DND-41 (cell line): ENCODE measurements at regions not wholly inside any gene's neighbourhood (a gene's known extent, or its start where the extent isn't known, plus 50 kb on each side); places are given as distances from the start of the nearest gene placed in this dataset.

Source experiments
- ATAC-seq: fragments of 200-7000 bp; cut with Tn5 transposase; 3 replicates; pipeline ENCODE4 v1.9.1; 2021; ENCODE audit warnings: low read depth; ENCODE audit not compliant: insufficient read depth
- DNase-seq: peaks from one replicate; pipeline ENCODE4 v3.0.0-alpha.2; 2020
- H2AFZ ChIP-seq: 2 replicates; pipeline ENCODE4 v1.6.0; 2012; ENCODE audit warnings: low read depth, low read length
- H3K27ac ChIP-seq: 2 replicates; pipeline ENCODE4 v1.5.1; 2012; ENCODE audit warnings: low read length, inconsistent platforms
- H3K27me3 ChIP-seq: fragments of 200-600 bp; sonication (generic); 2 replicates; pipeline ENCODE4 v1.6.0; 2012; ENCODE audit warnings: low read length, mild to moderate bottlenecking, inconsistent platforms; ENCODE audit not compliant: insufficient read depth, poor library complexity
- H3K36me3 ChIP-seq: 2 replicates; pipeline ENCODE4 v1.5.1; 2012; ENCODE audit warnings: low read length, inconsistent platforms; ENCODE audit not compliant: insufficient read depth
- H3K4me1 ChIP-seq: 2 replicates; pipeline ENCODE4 v1.5.1; 2012; ENCODE audit warnings: mild to moderate bottlenecking, low read length; ENCODE audit not compliant: insufficient read depth
- H3K4me2 ChIP-seq: 2 replicates; pipeline ENCODE4 v1.6.0; 2012; ENCODE audit warnings: mild to moderate bottlenecking, moderate library complexity, low read length, inconsistent platforms; ENCODE audit not compliant: insufficient read depth
- H3K4me3 ChIP-seq, 2 experiments: fragments of 200-600 bp in 1 of 2; shearing (Covaris generic) in 1 of 2; 2 replicates each; pipeline ENCODE4 v1.5.1; 2012 to 2016; ENCODE audit warnings: inconsistent platforms in 2 of 2, low read length in 2 of 2, mild to moderate bottlenecking in 2 of 2, low read depth in 1 of 2, moderate library complexity in 1 of 2
- H3K79me2 ChIP-seq: 2 replicates; pipeline ENCODE4 v1.6.0; 2012; ENCODE audit warnings: low read length, inconsistent platforms; ENCODE audit not compliant: insufficient read depth
- H3K9ac ChIP-seq: 2 replicates; pipeline ENCODE4 v1.6.0; 2012; ENCODE audit warnings: low read depth, mild to moderate bottlenecking, inconsistent platforms, low read length, moderate library complexity
- H3K9me3 ChIP-seq: 2 replicates; pipeline ENCODE4 v1.5.1; 2012; ENCODE audit warnings: low read length, moderate library complexity, mild to moderate bottlenecking, inconsistent platforms; ENCODE audit not compliant: insufficient read depth, severe bottlenecking
- H4K20me1 ChIP-seq: 2 replicates; pipeline ENCODE4 v1.6.0; 2012; ENCODE audit warnings: low read length; ENCODE audit not compliant: insufficient read depth
- EZH2 ChIP-seq: IDR thresholded peaks from 3 replicates; pipeline ENCODE4 v1.6.1; 2012; ENCODE audit warnings: borderline replicate concordance, low read depth, mild to moderate bottlenecking, moderate library complexity, low read length, inconsistent platforms; ENCODE audit not compliant: severe bottlenecking
- TF ChIP-seq, protein P1 (sequence below): IDR thresholded peaks from 2 replicates; pipeline ENCODE4 v1.5.1; 2012; ENCODE audit warnings: borderline replicate concordance, low read length, moderate library complexity, mild to moderate bottlenecking; ENCODE audit not compliant: poor library complexity, severe bottlenecking; ENCODE audit errors: extremely low read depth

DNA sequence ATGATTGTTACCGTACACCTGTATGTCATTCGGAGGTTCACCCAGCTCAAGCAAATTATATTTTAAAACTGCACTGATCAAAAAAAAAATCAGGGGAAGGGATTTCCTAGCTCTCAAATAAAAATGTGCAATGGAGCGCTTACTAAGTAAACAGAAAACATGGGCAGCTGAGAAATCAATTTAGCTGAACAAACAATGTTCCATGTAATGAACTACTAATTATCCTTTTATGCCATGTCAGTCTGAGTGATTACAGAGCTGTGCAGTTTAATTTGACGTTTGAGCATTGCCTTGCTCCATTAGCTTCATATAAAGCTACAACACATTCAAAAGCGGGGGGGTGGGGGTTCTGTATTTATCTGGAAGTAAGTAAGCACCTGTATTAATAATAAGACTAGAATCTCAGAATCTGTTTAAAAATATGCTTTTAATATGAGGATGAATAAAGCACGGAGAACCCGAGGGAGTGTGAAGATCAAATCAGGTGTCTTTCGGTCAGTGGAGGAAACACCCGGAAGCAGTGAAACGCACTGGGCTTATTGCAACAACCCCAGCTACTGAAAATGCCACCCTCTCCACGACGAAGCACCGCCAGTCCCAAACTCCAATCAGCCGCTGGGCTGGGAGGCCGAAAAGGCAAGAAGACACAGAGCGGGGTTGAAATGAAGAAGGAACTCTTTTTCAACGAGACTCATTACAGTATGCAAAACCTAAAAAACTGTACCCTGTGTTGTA lies 196.5 kb upstream of the ATP11B start:
- H3K4me1 ChIP-seq = no peaks in the 10 kb centered on the region
- no peak overlapping the region for H3K27ac ChIP-seq
- H3K27me3 ChIP-seq = no peaks in the 10 kb centered on the region
- H3K36me3 ChIP-seq = no peaks in the 10 kb centered on the region
- DNase-seq (no peak), ATAC-seq (no peak)
- H3K4me2 ChIP-seq = no peak overlapping the region
- H3K79me2 ChIP-seq = no peaks in the 10 kb centered on the region
- no peak overlapping the region for H2AFZ ChIP-seq
- no peak overlapping the region for H3K4me3 ChIP-seq
- H3K9ac ChIP-seq = no peak overlapping the region
- no peaks in the 10 kb centered on the region for H3K9me3 ChIP-seq
- no peak for TF ChIP-seq EZH2
- TF ChIP-seq, protein P1, sequence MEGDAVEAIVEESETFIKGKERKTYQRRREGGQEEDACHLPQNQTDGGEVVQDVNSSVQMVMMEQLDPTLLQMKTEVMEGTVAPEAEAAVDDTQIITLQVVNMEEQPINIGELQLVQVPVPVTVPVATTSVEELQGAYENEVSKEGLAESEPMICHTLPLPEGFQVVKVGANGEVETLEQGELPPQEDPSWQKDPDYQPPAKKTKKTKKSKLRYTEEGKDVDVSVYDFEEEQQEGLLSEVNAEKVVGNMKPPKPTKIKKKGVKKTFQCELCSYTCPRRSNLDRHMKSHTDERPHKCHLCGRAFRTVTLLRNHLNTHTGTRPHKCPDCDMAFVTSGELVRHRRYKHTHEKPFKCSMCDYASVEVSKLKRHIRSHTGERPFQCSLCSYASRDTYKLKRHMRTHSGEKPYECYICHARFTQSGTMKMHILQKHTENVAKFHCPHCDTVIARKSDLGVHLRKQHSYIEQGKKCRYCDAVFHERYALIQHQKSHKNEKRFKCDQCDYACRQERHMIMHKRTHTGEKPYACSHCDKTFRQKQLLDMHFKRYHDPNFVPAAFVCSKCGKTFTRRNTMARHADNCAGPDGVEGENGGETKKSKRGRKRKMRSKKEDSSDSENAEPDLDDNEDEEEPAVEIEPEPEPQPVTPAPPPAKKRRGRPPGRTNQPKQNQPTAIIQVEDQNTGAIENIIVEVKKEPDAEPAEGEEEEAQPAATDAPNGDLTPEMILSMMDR = no peak
- H4K20me1 ChIP-seq = no peaks in the 10 kb centered on the region

DNA sequence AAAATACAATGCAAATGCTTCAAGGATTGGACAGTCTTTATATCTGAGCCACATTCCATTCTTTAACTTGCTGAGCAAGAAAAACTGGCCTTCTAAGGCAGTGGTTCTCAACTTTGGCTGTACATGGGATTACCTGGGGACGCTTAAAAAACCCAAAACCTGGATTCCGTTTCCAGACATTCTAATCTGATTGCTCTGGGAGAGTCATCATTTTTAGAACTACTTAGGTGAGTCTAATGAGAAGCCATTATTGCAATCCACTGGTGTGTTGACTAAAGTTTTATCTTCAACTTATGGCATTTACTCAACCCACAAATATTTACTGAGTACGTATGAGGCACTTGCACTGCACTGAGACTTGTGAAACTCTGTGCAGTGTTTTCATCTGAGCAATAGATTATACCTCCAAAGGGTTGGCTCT lies 195.7 kb upstream of the ATP11B start:
- Histone ChIP-seq H3K4me1 (no peaks in the 10 kb centered on the region), H3K9me3 (no peaks in the 10 kb centered on the region), H4K20me1 (no peaks in the 10 kb centered on the region), H3K4me2 (no peak overlapping the region), H2AFZ (no peak overlapping the region), H3K79me2 (no peaks in the 10 kb centered on the region), H3K4me3 (no peak overlapping the region), H3K27ac (no peak overlapping the region), H3K27me3 (no peaks in the 10 kb centered on the region), H3K36me3 (no peaks in the 10 kb centered on the region), H3K9ac (no peak overlapping the region)
- DNase-seq (no peak), ATAC-seq (no peak)
- no peak for TF ChIP-seq EZH2
- TF ChIP-seq, protein P1 = no peak

DNA sequence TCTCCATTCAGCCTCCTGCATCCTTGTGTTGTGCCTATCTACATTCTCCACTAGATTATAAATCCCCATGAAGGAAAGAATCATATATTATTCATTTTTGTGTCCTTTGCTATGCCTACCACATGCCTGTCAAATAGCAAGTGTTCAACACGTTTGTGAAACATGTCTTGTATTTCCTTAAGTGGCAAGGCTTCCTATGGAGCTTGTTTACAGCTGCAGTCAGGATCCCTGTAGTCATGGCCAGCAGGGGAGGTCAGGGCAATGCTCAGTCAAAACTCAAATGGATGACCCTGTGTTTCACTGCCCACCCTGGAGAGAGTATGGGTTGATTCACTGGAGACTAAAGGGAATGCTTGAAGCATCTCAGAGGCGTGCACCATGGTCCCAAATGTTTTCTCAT lies 191.7 kb upstream of the ATP11B start:
- H3K4me3 ChIP-seq = no peak overlapping the region
- H3K9ac ChIP-seq = no peak overlapping the region
- no peaks in the 10 kb centered on the region for H3K27me3 ChIP-seq
- H3K4me1 ChIP-seq = no peaks in the 10 kb centered on the region
- H3K4me2 ChIP-seq = no peak overlapping the region
- no peaks in the 10 kb centered on the region for H3K36me3 ChIP-seq
- H2AFZ ChIP-seq = no peak overlapping the region
- H3K9me3 ChIP-seq = no peaks in the 10 kb centered on the region
- TF ChIP-seq, protein P1 = no peak
- TF ChIP-seq EZH2 = no peak
- DNase-seq = no peak
- H3K27ac ChIP-seq = no peak overlapping the region
- no peak for ATAC-seq
- H4K20me1 ChIP-seq = no peaks in the 10 kb centered on the region
- H3K79me2 ChIP-seq = no peaks in the 10 kb centered on the region

DNA sequence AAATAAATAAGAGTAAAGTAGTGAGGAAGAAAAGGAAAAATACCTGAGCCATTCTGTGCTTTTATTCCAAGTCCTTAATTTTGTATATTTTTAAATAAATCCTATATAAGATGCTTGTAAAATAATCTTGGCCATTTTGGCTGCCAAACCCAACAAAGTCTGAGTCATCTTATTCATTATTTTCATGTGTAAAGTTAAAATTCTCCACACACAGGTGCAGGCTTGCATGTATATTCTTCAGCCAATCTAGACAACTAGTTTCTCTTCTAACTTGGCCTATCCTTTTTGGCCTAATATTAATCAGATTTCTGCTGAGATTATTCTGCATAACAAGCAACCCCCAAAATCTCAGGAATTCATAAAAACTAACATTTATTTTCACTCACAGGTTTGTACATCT lies 189.8 kb upstream of the ATP11B start:
- ATAC-seq (no peak), DNase-seq (no peak)
- Histone ChIP-seq H3K79me2 (no peaks in the 10 kb centered on the region), H3K27ac (no peak overlapping the region), H4K20me1 (no peaks in the 10 kb centered on the region), H3K4me1 (no peaks in the 10 kb centered on the region), H3K4me2 (no peak overlapping the region), H3K9ac (no peak overlapping the region), H2AFZ (no peak overlapping the region), H3K9me3 (no peaks in the 10 kb centered on the region), H3K27me3 (no peaks in the 10 kb centered on the region), H3K4me3 (no peak overlapping the region), H3K36me3 (no peaks in the 10 kb centered on the region)
- TF ChIP-seq, protein P1 = no peak
- TF ChIP-seq EZH2 = no peak
